NCI-H446 treated with DMSO at 0.1 percent for 48 hours (cell line): ENCODE measurements at regions not wholly inside any gene's neighbourhood (a gene's known extent, or its start where the extent isn't known, plus 50 kb on each side); places are given as distances from the start of the nearest gene placed in this dataset.
"Not testable (repeated sequence)": the region's sequence is repeated elsewhere in the genome, so short reads cannot be mapped to it uniquely, and the experiment has no call there.

Source experiments
- DNase-seq: peaks from one replicate; lab custom pipeline; 2025; lab: John Stamatoyannopoulos, UW

GRCh38 chr6:1156411-1156810 lies 155.5 kb upstream of the FOXQ1 start:
- DNase-seq: not testable (repeated sequence)

GRCh38 chr6:1153696-1154245 lies 158.1 kb upstream of the FOXQ1 start:
- DNase-seq: no peak

- no peak for DNase-seq
Observed at GRCh38 chr6:1146500-1146899, 165.4 kb upstream of the FOXQ1 start.

- no peak for DNase-seq
Observed at GRCh38 chr6:1145768-1146218, 166.1 kb upstream of the FOXQ1 start.

GRCh38 chr6:1144842-1145767 lies 166.8 kb upstream of the FOXQ1 start:
- no peak for DNase-seq

- no peak for DNase-seq
Observed at GRCh38 chr6:1143655-1144054, 168.2 kb upstream of the FOXQ1 start.

- DNase-seq: no peak
Observed at GRCh38 chr6:1139155-1139890, 172.6 kb upstream of the FOXQ1 start.

GRCh38 chr6:1137849-1138248 lies 174.0 kb upstream of the FOXQ1 start:
- no peak for DNase-seq

GRCh38 chr6:1136827-1137226 lies 175.1 kb upstream of the FOXQ1 start:
- DNase-seq: no peak

- DNase-seq: peak; percentile 77
Observed at GRCh38 chr6:1136415-1136774, 175.5 kb upstream of the FOXQ1 start.

- no peak for DNase-seq
Observed at GRCh38 chr6:1135726-1136414, 176.0 kb upstream of the FOXQ1 start.

GRCh38 chr6:1131285-1132079 lies 180.4 kb upstream of the FOXQ1 start:
- no peak for DNase-seq

GRCh38 chr6:1130709-1131108 lies 181.2 kb upstream of the FOXQ1 start:
- DNase-seq: no peak

GRCh38 chr6:1129131-1129530 lies 182.8 kb upstream of the FOXQ1 start:
- no peak for DNase-seq

- no peak for DNase-seq
Observed at GRCh38 chr6:1127597-1128288, 184.2 kb upstream of the FOXQ1 start.

- DNase-seq: no peak
Observed at GRCh38 chr6:1127129-1127528, 184.8 kb upstream of the FOXQ1 start.

- DNase-seq: no peak
Observed at GRCh38 chr6:1126036-1126435, 185.9 kb upstream of the FOXQ1 start.

GRCh38 chr6:1125297-1125696 lies 186.6 kb upstream of the FOXQ1 start:
- no peak for DNase-seq

GRCh38 chr6:1124885-1125284 lies 187.0 kb upstream of the FOXQ1 start:
- no peak for DNase-seq

GRCh38 chr6:1123386-1124375 lies 188.2 kb upstream of the FOXQ1 start:
- DNase-seq: no peak
